ENCODE measurements at regions not wholly inside any gene's neighbourhood (a gene's known extent, or its start where the extent isn't known, plus 50 kb on each side); places are given as distances from the start of the nearest gene placed in this dataset.

DNA sequence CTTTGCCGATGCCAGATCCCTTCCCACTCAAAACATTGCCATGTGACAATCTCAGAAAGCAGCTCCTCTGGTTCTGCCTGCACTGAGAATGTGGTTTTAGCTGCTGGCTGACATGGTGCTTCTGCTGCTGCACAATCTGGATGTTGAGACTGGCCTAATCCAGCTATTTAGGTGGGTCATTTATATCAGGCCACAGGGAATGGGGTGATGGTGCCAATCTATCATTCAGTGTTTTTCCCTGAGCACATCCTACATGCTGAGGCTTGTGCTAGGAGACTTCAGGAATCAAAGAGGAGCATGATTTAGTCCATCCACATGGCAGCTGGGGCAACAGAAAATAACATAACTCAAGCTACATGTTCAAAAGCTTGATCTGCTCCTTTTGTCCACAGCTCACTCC lies 144.7 kb downstream of the CYRIA start:
- DNase-seq (ENCODE audit: extremely low spot score) = no peak
- TF ChIP-seq TARDBP (IDR thresholded peaks at IDR 0.05) (no peak), ARNT (IDR thresholded peaks at IDR 0.05) (no peak), BHLHE40 (IDR thresholded peaks at IDR 0.05; ENCODE audit: borderline replicate concordance) (no peak), LEF1 (IDR thresholded peaks at IDR 0.05; ENCODE audit: borderline replicate concordance) (no peak), HDGF (IDR thresholded peaks at IDR 0.05; ENCODE audit: borderline replicate concordance) (no peak), SUZ12 (IDR thresholded peaks at IDR 0.05) (no peak), FOXA1 (IDR thresholded peaks at IDR 0.05) (no peak), NFRKB (IDR thresholded peaks at IDR 0.05) (no peak), CTBP1 (IDR thresholded peaks at IDR 0.05; ENCODE audit: borderline replicate concordance) (no peak), L3MBTL2 (conservative IDR thresholded peaks at IDR 0.05) (no peak), ZNF384 (IDR thresholded peaks at IDR 0.05) (no peak), FOXM1 (IDR thresholded peaks at IDR 0.05; ENCODE audit: borderline replicate concordance) (no peak), SP1 (IDR thresholded peaks at IDR 0.05) (no peak), ELF4 (IDR thresholded peaks at IDR 0.05) (no peak), FOXK2 (IDR thresholded peaks at IDR 0.05) (no peak)
- TF ChIP-seq, protein P1, sequence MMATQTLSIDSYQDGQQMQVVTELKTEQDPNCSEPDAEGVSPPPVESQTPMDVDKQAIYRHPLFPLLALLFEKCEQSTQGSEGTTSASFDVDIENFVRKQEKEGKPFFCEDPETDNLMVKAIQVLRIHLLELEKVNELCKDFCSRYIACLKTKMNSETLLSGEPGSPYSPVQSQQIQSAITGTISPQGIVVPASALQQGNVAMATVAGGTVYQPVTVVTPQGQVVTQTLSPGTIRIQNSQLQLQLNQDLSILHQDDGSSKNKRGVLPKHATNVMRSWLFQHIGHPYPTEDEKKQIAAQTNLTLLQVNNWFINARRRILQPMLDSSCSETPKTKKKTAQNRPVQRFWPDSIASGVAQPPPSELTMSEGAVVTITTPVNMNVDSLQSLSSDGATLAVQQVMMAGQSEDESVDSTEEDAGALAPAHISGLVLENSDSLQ (IDR thresholded peaks at IDR 0.05) = no peak
- ChIA-PET CTCF (no interaction called here), POLR2A (no interaction called here)

DNA sequence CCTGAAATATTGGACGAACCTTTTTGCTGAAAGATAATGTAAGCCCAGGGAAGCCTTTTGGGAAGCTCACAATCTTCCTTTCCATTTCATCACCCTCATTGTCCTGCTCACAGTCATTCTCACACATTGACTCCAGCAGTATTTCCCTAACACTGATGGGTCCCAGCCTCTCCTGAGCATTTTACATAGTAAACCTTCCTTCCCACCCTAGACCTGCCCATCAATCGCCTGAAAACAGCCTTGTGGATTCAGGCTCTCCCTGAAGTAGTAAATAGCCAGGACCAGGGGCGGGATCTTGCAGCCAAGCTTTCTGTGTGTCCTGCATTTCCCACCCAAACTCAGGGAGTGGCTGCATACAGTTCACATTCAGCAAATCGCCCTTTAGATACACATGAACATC lies 149.9 kb downstream of the CYRIA start:
- TF ChIP-seq ARNT (IDR thresholded peaks at IDR 0.05) (no peak), SP1 (IDR thresholded peaks at IDR 0.05) (no peak), LEF1 (IDR thresholded peaks at IDR 0.05; ENCODE audit: borderline replicate concordance) (no peak), ZNF384 (IDR thresholded peaks at IDR 0.05) (no peak), ELF4 (IDR thresholded peaks at IDR 0.05) (no peak), FOXK2 (IDR thresholded peaks at IDR 0.05) (no peak), NFRKB (IDR thresholded peaks at IDR 0.05) (no peak)
- CTCF ChIA-PET = no interaction called here
- DNase-seq (ENCODE audit: extremely low spot score) = no peak
- POLR2A ChIA-PET = no interaction called here

DNA sequence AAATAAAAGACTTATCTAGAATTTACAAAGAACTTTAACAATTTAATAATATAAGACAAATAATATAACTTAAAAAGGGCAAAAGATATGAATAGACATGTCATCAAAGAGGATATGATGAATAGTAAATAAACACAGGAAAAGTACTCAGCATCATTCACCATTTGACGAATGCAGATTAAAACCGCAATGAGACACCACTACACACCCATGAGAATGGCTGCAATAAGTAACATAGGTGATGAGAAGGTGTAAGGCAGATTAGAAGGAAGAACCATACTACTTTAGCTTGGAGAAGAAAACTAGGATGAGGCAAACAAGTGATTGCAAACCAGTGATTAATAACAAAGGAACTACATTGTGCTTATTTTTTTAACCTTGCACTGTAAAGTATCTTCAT lies 152.0 kb downstream of the CYRIA start:
- no peak for DNase-seq (ENCODE audit: extremely low spot score)
- POLR2A ChIA-PET = no interaction called here
- TF ChIP-seq SUZ12 (IDR thresholded peaks at IDR 0.05) (no peak), FOXM1 (IDR thresholded peaks at IDR 0.05; ENCODE audit: borderline replicate concordance) (no peak), L3MBTL2 (conservative IDR thresholded peaks at IDR 0.05) (no peak), CTBP1 (IDR thresholded peaks at IDR 0.05; ENCODE audit: borderline replicate concordance) (no peak), ELF4 (IDR thresholded peaks at IDR 0.05) (no peak), BHLHE40 (IDR thresholded peaks at IDR 0.05; ENCODE audit: borderline replicate concordance) (no peak)
- CTCF ChIA-PET = no interaction called here

DNA sequence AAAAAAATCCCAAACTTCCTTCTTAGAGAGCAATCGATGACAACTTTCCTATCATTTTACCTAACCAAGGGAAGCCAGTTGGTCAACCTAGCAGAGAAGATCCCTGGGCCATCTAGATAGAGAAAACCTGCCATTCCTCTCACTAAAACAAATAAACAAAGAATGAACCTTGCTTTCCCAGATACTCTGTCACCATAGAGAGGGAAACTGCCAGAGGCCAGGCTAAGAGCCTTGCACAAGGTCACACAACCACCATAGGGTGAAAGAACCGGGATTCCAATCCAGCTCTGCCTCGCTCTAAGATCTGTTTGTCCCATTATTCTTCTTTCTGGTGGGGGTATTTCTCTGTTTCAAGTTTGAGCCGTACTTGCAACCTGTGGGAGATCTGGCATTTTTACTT lies 154.6 kb downstream of the CYRIA start:
- ChIA-PET POLR2A (no interaction called here), CTCF (no interaction called here)
- no peak for DNase-seq (ENCODE audit: extremely low spot score)
- no peak for TF ChIP-seq SUZ12 (IDR thresholded peaks at IDR 0.05)
- TF ChIP-seq FOXM1 (IDR thresholded peaks at IDR 0.05; ENCODE audit: borderline replicate concordance) = no peak
- TF ChIP-seq FOXK2 (IDR thresholded peaks at IDR 0.05) = no peak
- no peak for TF ChIP-seq FOXA1 (IDR thresholded peaks at IDR 0.05)
- TF ChIP-seq ZNF384 (IDR thresholded peaks at IDR 0.05) = no peak
- TF ChIP-seq TARDBP (IDR thresholded peaks at IDR 0.05) = no peak

DNA sequence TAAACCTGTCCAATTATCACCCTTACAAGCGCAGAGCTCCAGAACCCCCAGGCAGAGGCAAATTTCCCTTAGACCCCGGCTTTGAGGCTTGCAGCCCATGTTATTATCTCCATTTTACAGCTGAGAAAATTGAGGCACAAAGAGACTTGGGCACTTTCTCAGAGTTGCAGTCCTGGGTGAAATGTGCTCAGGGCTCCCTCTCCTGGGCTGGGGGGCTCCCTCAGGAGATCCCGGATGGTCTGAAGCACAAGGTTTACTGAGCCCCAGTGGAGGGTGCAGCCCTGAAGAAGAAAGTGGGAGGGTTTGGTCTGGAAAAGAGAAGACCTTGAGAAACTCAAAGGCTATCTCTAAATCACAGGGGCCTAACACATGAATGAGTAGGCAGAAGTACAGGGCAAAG lies 156.6 kb downstream of the CYRIA start:
- ChIA-PET POLR2A (no interaction called here), CTCF (interaction anchor here (0.8 to 1.3 kb wide), 2 partner anchors 227 to 872 kb away, joined by 3 read pairs; no protein-coding TSS in a partner anchor)
- no peak for DNase-seq (ENCODE audit: extremely low spot score)
- no peak for TF ChIP-seq TARDBP (IDR thresholded peaks at IDR 0.05)
- TF ChIP-seq NFRKB (IDR thresholded peaks at IDR 0.05) = no peak
- TF ChIP-seq CTBP1 (IDR thresholded peaks at IDR 0.05; ENCODE audit: borderline replicate concordance) = no peak
- TF ChIP-seq LEF1 (IDR thresholded peaks at IDR 0.05; ENCODE audit: borderline replicate concordance) = no peak
- TF ChIP-seq FOXK2 (IDR thresholded peaks at IDR 0.05) = no peak
- no peak for TF ChIP-seq FOXM1 (IDR thresholded peaks at IDR 0.05; ENCODE audit: borderline replicate concordance)
- TF ChIP-seq ELF4 (IDR thresholded peaks at IDR 0.05) = no peak
- TF ChIP-seq SUZ12 (IDR thresholded peaks at IDR 0.05) = no peak
- TF ChIP-seq ARNT (IDR thresholded peaks at IDR 0.05) = no peak
- no peak for TF ChIP-seq ZNF384 (IDR thresholded peaks at IDR 0.05)
- no peak for TF ChIP-seq HDGF (IDR thresholded peaks at IDR 0.05; ENCODE audit: borderline replicate concordance)
- no peak for TF ChIP-seq SP1 (IDR thresholded peaks at IDR 0.05)
- TF ChIP-seq BHLHE40 (IDR thresholded peaks at IDR 0.05; ENCODE audit: borderline replicate concordance) = no peak
- TF ChIP-seq, protein P1 (IDR thresholded peaks at IDR 0.05) = no peak
- TF ChIP-seq L3MBTL2 (conservative IDR thresholded peaks at IDR 0.05) = no peak
- TF ChIP-seq FOXA1 (IDR thresholded peaks at IDR 0.05) = no peak

DNA sequence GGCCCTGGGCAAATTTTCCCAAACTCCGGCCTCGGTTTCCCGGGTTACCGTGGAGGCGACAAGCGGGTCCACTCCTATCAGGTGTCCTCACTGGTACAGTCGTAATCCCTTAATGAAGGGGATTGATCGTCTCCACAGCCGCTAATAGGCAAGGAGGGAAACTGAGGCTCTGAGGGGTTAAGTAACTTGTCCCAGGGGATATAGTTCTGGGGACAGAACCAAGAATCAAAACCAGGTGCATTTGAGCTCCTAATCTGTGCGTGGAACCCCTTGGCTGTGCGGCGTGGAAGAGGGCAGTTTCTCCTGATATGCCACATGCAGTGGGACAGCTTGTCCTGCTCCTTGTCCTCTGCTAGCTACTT lies 157.2 kb downstream of the CYRIA start:
- TF ChIP-seq FOXA1 (IDR thresholded peaks at IDR 0.05) (no peak), CTBP1 (IDR thresholded peaks at IDR 0.05; ENCODE audit: borderline replicate concordance) (no peak), TARDBP (IDR thresholded peaks at IDR 0.05) (no peak), SUZ12 (IDR thresholded peaks at IDR 0.05) (no peak), SP1 (IDR thresholded peaks at IDR 0.05) (no peak), L3MBTL2 (conservative IDR thresholded peaks at IDR 0.05) (no peak), LEF1 (IDR thresholded peaks at IDR 0.05; ENCODE audit: borderline replicate concordance) (no peak), FOXK2 (IDR thresholded peaks at IDR 0.05) (no peak), ZNF384 (IDR thresholded peaks at IDR 0.05) (no peak), NFRKB (IDR thresholded peaks at IDR 0.05) (no peak)
- TF ChIP-seq, protein P1 (IDR thresholded peaks at IDR 0.05) = no peak
- POLR2A ChIA-PET = no interaction called here
- CTCF ChIA-PET = interaction anchor here (1.3 kb wide), 1 partner anchor 872 kb away, joined by 3 read pairs; no protein-coding TSS in a partner anchor
- no peak for DNase-seq (ENCODE audit: extremely low spot score)
